H1 (cell line): ENCODE measurements at regions not wholly inside any gene's neighbourhood (a gene's known extent, or its start where the extent isn't known, plus 50 kb on each side); places are given as distances from the start of the nearest gene placed in this dataset.

ENCODE experiments used
- CTCF ChIA-PET: fragments of 300-600 bp; sonication (Branson Sonifier 250); formaldehyde crosslinking; loops from one replicate; lab custom pipeline; 2021; ENCODE audit not compliant: partially characterized antibody; lab: Charles Lee
- POLR2A ChIA-PET: fragments of 300-600 bp; sonication (Branson Sonifier 250); formaldehyde crosslinking; loops from one replicate; lab custom pipeline; 2021; ENCODE audit warnings: inconsistent platforms; ENCODE audit not compliant: partially characterized antibody; lab: Charles Lee
- DNase-seq, 2 experiments: peaks; one replicate each; pipeline versions ENCODE4 v3.0.0 to v3.0.0-alpha.2; 2010 to 2022; ENCODE audit warnings: low spot score in 2 of 2, low read depth in 1 of 2, mixed read lengths in 1 of 2
- FAIRE-seq: peaks from 2 replicates; lab custom pipeline; 2011; peaks lifted over from hg19 to GRCh38; lab: Jason Lieb, UNC
- H2AFZ ChIP-seq: 2 replicates; pipeline ENCODE4 v1.8.1; 2012; ENCODE audit warnings: low read length, inconsistent platforms
- H2AK5ac ChIP-seq: 2 replicates; pipeline ENCODE4 v1.6.1; 2013; ENCODE audit warnings: low read depth, low read length
- H2BK120ac ChIP-seq: replicated peaks from 2 replicates; pipeline ENCODE3; 2013; ENCODE audit warnings: low read depth, low read length, inconsistent platforms
- H2BK12ac ChIP-seq: 2 replicates; pipeline ENCODE4 v1.6.1; 2013; ENCODE audit warnings: low read depth, low read length
- H2BK15ac ChIP-seq: 2 replicates; pipeline ENCODE4 v1.6.1; 2013; ENCODE audit warnings: low read length
- H2BK20ac ChIP-seq: 2 replicates; pipeline ENCODE4 v1.6.1; 2013; ENCODE audit warnings: low read length
- H2BK5ac ChIP-seq: 2 replicates; pipeline ENCODE4 v1.6.1; 2013; ENCODE audit warnings: low read depth, low read length
- H3K14ac ChIP-seq: 2 replicates; pipeline ENCODE4 v1.6.1; 2013; ENCODE audit warnings: inconsistent platforms; ENCODE audit not compliant: insufficient read length
- H3K18ac ChIP-seq: 2 replicates; pipeline ENCODE4 v1.6.1; 2013; ENCODE audit warnings: low read length; ENCODE audit errors: extremely low read depth
- H3K23ac ChIP-seq: 2 replicates; pipeline ENCODE4 v1.6.1; 2013; ENCODE audit warnings: inconsistent platforms; ENCODE audit not compliant: insufficient read length
- H3K23me2 ChIP-seq: 2 replicates; pipeline ENCODE4 v1.6.1; 2013; ENCODE audit warnings: low read depth, low read length
- H3K27ac ChIP-seq: 2 replicates; pipeline ENCODE4 v1.6.1; 2011; ENCODE audit warnings: low read depth, low read length, inconsistent platforms
- H3K27me3 ChIP-seq, 4 experiments: replicated peaks in 1 of 4; 1 replicate in 1 of 4; 2 replicates in 3 of 4; pipeline versions ENCODE4 v1.6.1 to v1.8.1; 2011 to 2013; ENCODE audit warnings: low read length in 3 of 4, mild to moderate bottlenecking in 3 of 4, inconsistent platforms in 2 of 4, mixed read lengths in 2 of 4, moderate library complexity in 1 of 4; ENCODE audit not compliant: control insufficient read depth in 3 of 4, insufficient read depth in 3 of 4; ENCODE audit errors: extremely low read depth in 1 of 4
- H3K36me3 ChIP-seq, 4 experiments: 2 replicates each; pipeline versions ENCODE4 v1.6.1 to v1.8.1; 2011 to 2013; ENCODE audit warnings: mild to moderate bottlenecking in 4 of 4, low read length in 3 of 4, moderate library complexity in 2 of 4, control low read depth in 1 of 4, inconsistent platforms in 1 of 4; ENCODE audit not compliant: insufficient read depth in 4 of 4, control insufficient read depth in 2 of 4
- H3K4ac ChIP-seq: replicated peaks from 2 replicates; pipeline ENCODE3; 2013; ENCODE audit warnings: low read length, low read depth, mixed read lengths, inconsistent platforms; ENCODE audit not compliant: insufficient read length
- H3K4me1 ChIP-seq, 4 experiments: replicated peaks in 1 of 4; 1 replicate in 1 of 4; 2 replicates in 3 of 4; pipeline versions ENCODE4 v1.6.1 to v1.8.1; 2011 to 2013; ENCODE audit warnings: low read length in 3 of 4, inconsistent platforms in 2 of 4, mixed read lengths in 1 of 4; ENCODE audit not compliant: insufficient read depth in 4 of 4, control insufficient read depth in 3 of 4
- H3K4me2 ChIP-seq, 2 experiments: 2 replicates each; pipeline versions ENCODE4 v1.6.1 to v1.8.1; 2011 to 2013; ENCODE audit warnings: low read depth in 2 of 2, low read length in 2 of 2, control low read depth in 1 of 2, inconsistent platforms in 1 of 2, mild to moderate bottlenecking in 1 of 2; ENCODE audit not compliant: insufficient read depth in 1 of 2
- H3K4me3 ChIP-seq, 4 experiments: fragments of 200-600, 300-600 bp in 1 of 4; sonication (generic), shearing (Covaris generic), sonication (Bioruptor Twin) in 1 of 4; 2 replicates each; pipeline versions ENCODE4 v1.5.1 to v1.8.1; 2011 to 2016; ENCODE audit warnings: low read length in 4 of 4, low read depth in 3 of 4, control low read depth in 2 of 4, inconsistent platforms in 2 of 4, mild to moderate bottlenecking in 2 of 4, mixed read lengths in 1 of 4, moderate library complexity in 1 of 4; ENCODE audit not compliant: insufficient read depth in 2 of 4; ENCODE audit errors: extremely low read depth in 1 of 4
- H3K56ac ChIP-seq: replicated peaks from 2 replicates; pipeline ENCODE3; 2013; ENCODE audit warnings: low read depth, mild to moderate bottlenecking, mixed read lengths, low read length, inconsistent platforms; ENCODE audit not compliant: insufficient read length
- H3K79me1 ChIP-seq: 2 replicates; pipeline ENCODE4 v1.6.1; 2013; ENCODE audit warnings: low read depth, low read length, control low read depth
- H3K79me2 ChIP-seq, 2 experiments: 2 replicates each; pipeline versions ENCODE4 v1.6.1 to v1.8.1; 2012 to 2013; ENCODE audit warnings: low read length in 2 of 2, mild to moderate bottlenecking in 2 of 2, inconsistent platforms in 1 of 2; ENCODE audit not compliant: insufficient read depth in 2 of 2, control insufficient read depth in 1 of 2
- H3K9ac ChIP-seq, 4 experiments: replicated peaks in 1 of 4; 1 replicate in 1 of 4; 2 replicates in 3 of 4; pipeline versions ENCODE4 v1.6.1 to v1.8.1; 2011 to 2013; ENCODE audit warnings: low read depth in 3 of 4, low read length in 3 of 4, control low read depth in 2 of 4, mild to moderate bottlenecking in 2 of 4, moderate library complexity in 2 of 4, inconsistent platforms in 1 of 4; ENCODE audit errors: extremely low read depth in 1 of 4
- H3K9me3 ChIP-seq, 2 experiments: 2 replicates each; pipeline versions ENCODE4 v1.6.1 to v1.8.1; 2012 to 2013; ENCODE audit warnings: mild to moderate bottlenecking in 2 of 2, moderate library complexity in 2 of 2, control low read depth in 1 of 2, inconsistent platforms in 1 of 2, low read depth in 1 of 2, low read length in 1 of 2, mixed read lengths in 1 of 2; ENCODE audit not compliant: insufficient read depth in 2 of 2
- H4K20me1 ChIP-seq, 2 experiments: replicated peaks in 1 of 2; 2 replicates each; pipeline versions ENCODE3 to v1.8.1; 2011 to 2013; ENCODE audit warnings: inconsistent platforms in 2 of 2, low read length in 2 of 2, mild to moderate bottlenecking in 1 of 2; ENCODE audit not compliant: insufficient read depth in 2 of 2, control insufficient read depth in 1 of 2
- H4K5ac ChIP-seq: 2 replicates; pipeline ENCODE4 v1.6.1; 2013; ENCODE audit warnings: low read length, low read depth, mixed read lengths, inconsistent platforms; ENCODE audit not compliant: insufficient read length
- H4K8ac ChIP-seq: 2 replicates; pipeline ENCODE4 v1.8.0; 2013; ENCODE audit warnings: mild to moderate bottlenecking, moderate library complexity, low read length, inconsistent platforms; ENCODE audit not compliant: insufficient read depth; ENCODE audit errors: extremely low read depth
- H4K91ac ChIP-seq: replicated peaks from 2 replicates; pipeline ENCODE3; 2013; ENCODE audit warnings: low read length, mixed read lengths, inconsistent platforms; ENCODE audit not compliant: insufficient read length
- HDAC2 ChIP-seq, 2 experiments: fragments of 300-600 bp in 1 of 2; sonication (generic) in 1 of 2; IDR thresholded peaks; 2 replicates each; pipeline ENCODE4 v1.6.1; 2011 to 2012; ENCODE audit warnings: low read depth in 2 of 2, low read length in 2 of 2, mild to moderate bottlenecking in 2 of 2, moderate library complexity in 2 of 2, borderline replicate concordance in 1 of 2, inconsistent platforms in 1 of 2
- KDM1A ChIP-seq: fragments of 200-600, 300-600 bp; sonication (generic); IDR thresholded peaks from 2 replicates; pipeline ENCODE4 v1.7.1; 2016; ENCODE audit warnings: mild to moderate bottlenecking, low read length, borderline replicate concordance
- NRF1 ChIP-seq: IDR thresholded peaks from 2 replicates; pipeline ENCODE4 v1.6.1; 2011; ENCODE audit warnings: mild to moderate bottlenecking, low read depth, low read length, improper control_type of control experiment
- WGBS, 2 experiments: shearing (Covaris generic) in 1 of 2; methylation state at CpG; one replicate each; pipeline versions ENCODE4 v1.1.6 to v1.1.7; 2013 to 2015; ENCODE audit warnings: low lambda C conversion rate in 2 of 2, mixed read lengths in 2 of 2, inconsistent platforms in 1 of 2, low coverage in 1 of 2, missing lambda C conversion rate in 1 of 2; ENCODE audit not compliant: insufficient replicate concordance in 2 of 2, insufficient coverage in 1 of 2, insufficient read length in 1 of 2; ENCODE audit errors: extremely low coverage in 1 of 2, missing lambda C conversion rate in 1 of 2; 5-methylcytosine and 5-hydroxymethylcytosine counted together

DNA sequence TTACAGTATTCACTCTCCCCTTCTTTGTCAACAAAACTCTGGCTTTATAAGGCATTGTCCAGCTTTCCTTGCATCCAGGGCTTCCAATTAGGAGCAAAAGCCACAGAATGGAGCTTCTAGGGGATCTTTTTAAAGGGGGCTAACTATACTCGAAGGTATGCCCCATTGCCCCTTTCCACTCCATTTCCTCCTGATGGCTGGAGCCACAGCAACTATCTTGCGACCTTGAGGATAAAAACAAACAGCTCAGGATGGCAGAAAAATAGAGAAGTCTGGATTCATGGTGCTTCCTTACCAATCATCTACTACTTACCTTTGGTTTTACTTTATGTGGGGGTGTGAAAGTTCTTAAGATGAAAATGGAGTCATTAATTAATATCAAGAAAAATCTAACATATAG lies 206.3 kb upstream of the PODXL start:
- Histone ChIP-seq H3K27ac (no peak overlapping the region), H3K56ac (no peak overlapping the region), H2BK5ac (no peak overlapping the region), H2BK15ac (no peak overlapping the region), H4K8ac (no peak overlapping the region), H3K9me3 (no peaks in the 10 kb centered on the region), H4K91ac (no peak overlapping the region), H3K27me3 (no peaks in the 10 kb centered on the region), H3K79me2 (no peaks in the 10 kb centered on the region), H2BK12ac (no peak overlapping the region), H3K4me2 (no peak overlapping the region), H3K18ac (no peak overlapping the region), H3K14ac (no peak overlapping the region), H3K4me1 (peaks cover 0 to 5% (median 0%) of the 10 kb centered on the region in 4 experiments; a peak in 1 of 7 replicates), H3K79me1 (no peaks in the 10 kb centered on the region), H2BK120ac (no peak overlapping the region), H3K4ac (no peak overlapping the region), H4K5ac (no peak overlapping the region), H3K9ac (no peak overlapping the region), H2BK20ac (no peak overlapping the region), H3K36me3 (no peaks in the 10 kb centered on the region), H2AK5ac (no peak overlapping the region), H3K23ac (no peak overlapping the region), H3K23me2 (no peaks in the 10 kb centered on the region), H4K20me1 (no peaks in the 10 kb centered on the region), H3K4me3 (no peak overlapping the region), H2AFZ (no peak overlapping the region)
- FAIRE-seq (no peak), DNase-seq (no peak)
- ChIA-PET CTCF (interaction anchor here (2.3 kb wide), 1 partner anchor 74 kb away, joined by 7 read pairs; no protein-coding TSS in a partner anchor), POLR2A (no interaction called here)
- 85% methylated on average over 2 of the region's 2 CpGs; no CpG with 5 or more reads in 1 of the 2 experiments for WGBS, 2 experiments
- TF ChIP-seq HDAC2 (IDR thresholded peaks at IDR 0.05; ENCODE audit: borderline replicate concordance in 1 of 2, low read depth in 2 of 2, low read length in 2 of 2): peak in 1 of 2 experiments; percentile 73; a peak in 1 of 4 replicates
- TF ChIP-seq NRF1: no peak
- TF ChIP-seq KDM1A: peak; percentile 61; the same call in 1 of the 2 replicates
